Gastroesophageal sphincter (tissue), 3 donors: ENCODE measurements at regions not wholly inside any gene's neighbourhood (a gene's known extent, or its start where the extent isn't known, plus 50 kb on each side); places are given as distances from the start of the nearest gene placed in this dataset.

ENCODE experiments used
- EP300 ChIP-seq: sonication (generic); formaldehyde crosslinking; IDR thresholded peaks from one replicate; pipeline ENCODE4 v1.6.1; 2017; ENCODE audit warnings: antibody characterized with exemption, mild to moderate bottlenecking
- POLR2AphosphoS5 ChIP-seq: sonication (generic); formaldehyde crosslinking; IDR thresholded peaks from one replicate; pipeline ENCODE4 v1.6.1; 2017; ENCODE audit warnings: antibody characterized with exemption
- TF ChIP-seq, protein P1 (sequence below), 4 experiments: fragments of 200-600 bp in 2 of 4; fragments of 450-650 bp in 2 of 4; sonication (generic) in 1 of 4; IDR thresholded peaks; one replicate each; pipeline ENCODE4 v1.5.1; 2017 to 2019; ENCODE audit warnings: antibody characterized with exemption in 4 of 4, mild to moderate bottlenecking in 2 of 4, moderate library complexity in 2 of 4

GRCh38 chr16:54696970-54697369 lies 233.7 kb upstream of the IRX5 start:
- TF ChIP-seq, protein P1, sequence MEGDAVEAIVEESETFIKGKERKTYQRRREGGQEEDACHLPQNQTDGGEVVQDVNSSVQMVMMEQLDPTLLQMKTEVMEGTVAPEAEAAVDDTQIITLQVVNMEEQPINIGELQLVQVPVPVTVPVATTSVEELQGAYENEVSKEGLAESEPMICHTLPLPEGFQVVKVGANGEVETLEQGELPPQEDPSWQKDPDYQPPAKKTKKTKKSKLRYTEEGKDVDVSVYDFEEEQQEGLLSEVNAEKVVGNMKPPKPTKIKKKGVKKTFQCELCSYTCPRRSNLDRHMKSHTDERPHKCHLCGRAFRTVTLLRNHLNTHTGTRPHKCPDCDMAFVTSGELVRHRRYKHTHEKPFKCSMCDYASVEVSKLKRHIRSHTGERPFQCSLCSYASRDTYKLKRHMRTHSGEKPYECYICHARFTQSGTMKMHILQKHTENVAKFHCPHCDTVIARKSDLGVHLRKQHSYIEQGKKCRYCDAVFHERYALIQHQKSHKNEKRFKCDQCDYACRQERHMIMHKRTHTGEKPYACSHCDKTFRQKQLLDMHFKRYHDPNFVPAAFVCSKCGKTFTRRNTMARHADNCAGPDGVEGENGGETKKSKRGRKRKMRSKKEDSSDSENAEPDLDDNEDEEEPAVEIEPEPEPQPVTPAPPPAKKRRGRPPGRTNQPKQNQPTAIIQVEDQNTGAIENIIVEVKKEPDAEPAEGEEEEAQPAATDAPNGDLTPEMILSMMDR (IDR thresholded peaks at IDR 0.05) = no peak
- TF ChIP-seq EP300 (no peak), POLR2AphosphoS5 (no peak)
